ENCODE measurements at regions not wholly inside any gene's neighbourhood (a gene's known extent, or its start where the extent isn't known, plus 50 kb on each side); places are given as distances from the start of the nearest gene placed in this dataset.

GRCh38 chr18:68072744-68073143 is 556.2 kb upstream of the DSEL start:
- no peak overlapping the region for H3K27ac ChIP-seq (ENCODE audit: low read depth, low read length, poor library complexity, severe bottlenecking)
- H3K79me2 ChIP-seq (ENCODE audit: insufficient read depth, low read length) = no peaks in the 10 kb centered on the region
- TF ChIP-seq CTCF (IDR thresholded peaks at IDR 0.05; ENCODE audit: low read length) (no peak), EZH2 (IDR thresholded peaks at IDR 0.05; ENCODE audit: borderline replicate concordance, low read length) (no peak)
- H3K27me3 ChIP-seq (ENCODE audit: insufficient read depth, low read length) = no peaks in the 10 kb centered on the region
- H2AFZ ChIP-seq (ENCODE audit: low read length) = no peak overlapping the region
- H3F3A ChIP-seq (ENCODE audit: insufficient read depth, low read length) = no peaks in the 10 kb centered on the region
- no peaks in the 10 kb centered on the region for H3K4me1 ChIP-seq (ENCODE audit: insufficient read depth, low read length, severe bottlenecking)
- H3K9me3 ChIP-seq (ENCODE audit: low read length) = no peaks in the 10 kb centered on the region
- no peaks in the 10 kb centered on the region for H4K20me1 ChIP-seq (ENCODE audit: insufficient read depth, low read length)
- no peaks in the 10 kb centered on the region for H3K9me2 ChIP-seq (ENCODE audit: low read depth, low read length)
- H3K36me3 ChIP-seq (ENCODE audit: insufficient read depth, low read length) = no peaks in the 10 kb centered on the region
- no peak overlapping the region for H3K9ac ChIP-seq (ENCODE audit: low read length)
- no peak overlapping the region for H3K4me2 ChIP-seq (ENCODE audit: low read length)
- H3K4me3 ChIP-seq (ENCODE audit: low read depth, low read length, poor library complexity, severe bottlenecking) = no peak overlapping the region

- H3K4me1 ChIP-seq (ENCODE audit: insufficient read depth, low read length, severe bottlenecking) = no peaks in the 10 kb centered on the region
- no peak overlapping the region for H3K4me2 ChIP-seq (ENCODE audit: low read length)
- H3K9me2 ChIP-seq (ENCODE audit: low read depth, low read length) = no peaks in the 10 kb centered on the region
- no peaks in the 10 kb centered on the region for H3K27me3 ChIP-seq (ENCODE audit: insufficient read depth, low read length)
- no peaks in the 10 kb centered on the region for H4K20me1 ChIP-seq (ENCODE audit: insufficient read depth, low read length)
- H3K36me3 ChIP-seq (ENCODE audit: insufficient read depth, low read length) = no peaks in the 10 kb centered on the region
- no peak overlapping the region for H2AFZ ChIP-seq (ENCODE audit: low read length)
- H3K9ac ChIP-seq (ENCODE audit: low read length) = no peak overlapping the region
- H3K79me2 ChIP-seq (ENCODE audit: insufficient read depth, low read length) = no peaks in the 10 kb centered on the region
- H3K27ac ChIP-seq (ENCODE audit: low read depth, low read length, poor library complexity, severe bottlenecking) = no peak overlapping the region
- H3K9me3 ChIP-seq (ENCODE audit: low read length) = no peaks in the 10 kb centered on the region
- no peaks in the 10 kb centered on the region for H3F3A ChIP-seq (ENCODE audit: insufficient read depth, low read length)
- H3K4me3 ChIP-seq (ENCODE audit: low read depth, low read length, poor library complexity, severe bottlenecking) = no peak overlapping the region
- TF ChIP-seq EZH2 (IDR thresholded peaks at IDR 0.05; ENCODE audit: borderline replicate concordance, low read length) = no peak
- TF ChIP-seq CTCF (IDR thresholded peaks at IDR 0.05; ENCODE audit: low read length) = no peak
Measured at GRCh38 chr18:68060871-68061270, 544.4 kb upstream of the DSEL start.

- Histone ChIP-seq H3K9ac (ENCODE audit: low read length) (no peak overlapping the region), H3K36me3 (ENCODE audit: insufficient read depth, low read length) (no peaks in the 10 kb centered on the region), H3K27me3 (ENCODE audit: insufficient read depth, low read length) (no peaks in the 10 kb centered on the region), H3K9me2 (ENCODE audit: low read depth, low read length) (no peaks in the 10 kb centered on the region), H3F3A (ENCODE audit: insufficient read depth, low read length) (no peaks in the 10 kb centered on the region), H2AFZ (ENCODE audit: low read length) (no peak overlapping the region), H3K27ac (ENCODE audit: low read depth, low read length, poor library complexity, severe bottlenecking) (no peak overlapping the region), H3K4me2 (ENCODE audit: low read length) (no peak overlapping the region), H3K79me2 (ENCODE audit: insufficient read depth, low read length) (no peaks in the 10 kb centered on the region), H3K4me3 (ENCODE audit: low read depth, low read length, poor library complexity, severe bottlenecking) (no peak overlapping the region), H4K20me1 (ENCODE audit: insufficient read depth, low read length) (no peaks in the 10 kb centered on the region), H3K4me1 (ENCODE audit: insufficient read depth, low read length, severe bottlenecking) (no peaks in the 10 kb centered on the region), H3K9me3 (ENCODE audit: low read length) (no peaks in the 10 kb centered on the region)
- TF ChIP-seq CTCF (IDR thresholded peaks at IDR 0.05; ENCODE audit: low read length) (no peak), EZH2 (IDR thresholded peaks at IDR 0.05; ENCODE audit: borderline replicate concordance, low read length) (no peak)
Measured at GRCh38 chr18:68056936-68057335, 540.4 kb upstream of the DSEL start.

All from OCI-LY1 (cell line).